ENCODE measurements at regions not wholly inside any gene's neighbourhood (a gene's known extent, or its start where the extent isn't known, plus 50 kb on each side); places are given as distances from the start of the nearest gene placed in this dataset.

DNA sequence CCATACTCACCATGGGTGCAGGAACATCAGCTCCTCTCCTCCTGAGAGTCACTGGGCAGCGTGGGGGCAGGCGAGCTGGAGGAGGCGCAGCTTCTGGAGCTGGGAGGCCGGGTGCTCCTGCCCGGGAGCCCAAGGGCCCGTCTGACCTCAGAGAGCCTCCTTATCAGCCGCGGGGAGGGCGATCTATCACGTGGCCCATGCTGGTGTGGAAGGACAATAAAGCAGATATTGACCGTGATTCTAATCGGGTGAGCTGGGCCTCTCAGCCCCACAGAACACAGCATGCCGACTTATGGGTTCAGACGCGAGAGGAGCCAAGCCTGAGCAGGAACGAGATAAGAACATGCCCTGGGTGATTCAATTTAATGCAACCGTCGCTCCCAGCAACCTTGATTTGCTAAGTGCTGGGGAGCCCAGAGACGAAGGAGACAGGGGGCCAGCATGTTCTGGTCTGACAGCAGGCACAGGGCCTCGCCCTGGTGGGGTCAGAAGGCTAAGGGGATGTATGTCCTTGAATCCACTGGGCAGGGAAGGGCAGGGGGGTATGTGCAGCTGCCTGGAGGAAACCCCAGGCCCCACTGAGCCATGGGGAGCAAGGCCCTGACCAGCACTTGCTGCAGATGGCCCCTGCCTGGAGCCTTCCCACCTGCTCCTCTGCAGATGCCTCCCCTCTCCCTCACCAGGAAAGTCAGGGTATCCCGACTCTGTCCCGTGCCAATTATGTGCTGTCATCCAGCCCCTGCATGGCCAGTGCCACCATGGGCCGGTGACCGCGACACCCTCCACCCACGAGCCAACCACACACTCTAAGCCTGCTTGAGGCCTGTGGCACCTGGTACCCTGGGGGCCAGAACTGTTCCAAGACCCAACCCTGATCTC, 95.3 kb upstream of the RET start:
- Histone ChIP-seq H3K27me3 (ENCODE audit: control insufficient read depth, insufficient read depth, low read length) (no peaks in the 10 kb centered on the region; the same call in 1 of the 2 replicates), H3K4me3 (ENCODE audit: low read depth, low read length) (no peak overlapping the region), H3K36me3 (ENCODE audit: control insufficient read depth, insufficient read depth, low read length) (no peaks in the 10 kb centered on the region)
- DNase-seq (ENCODE audit: low read depth), result no peak
- ChIA-PET POLR2A (no interaction called here), CTCF (no interaction called here)
- TF ChIP-seq, protein P1, sequence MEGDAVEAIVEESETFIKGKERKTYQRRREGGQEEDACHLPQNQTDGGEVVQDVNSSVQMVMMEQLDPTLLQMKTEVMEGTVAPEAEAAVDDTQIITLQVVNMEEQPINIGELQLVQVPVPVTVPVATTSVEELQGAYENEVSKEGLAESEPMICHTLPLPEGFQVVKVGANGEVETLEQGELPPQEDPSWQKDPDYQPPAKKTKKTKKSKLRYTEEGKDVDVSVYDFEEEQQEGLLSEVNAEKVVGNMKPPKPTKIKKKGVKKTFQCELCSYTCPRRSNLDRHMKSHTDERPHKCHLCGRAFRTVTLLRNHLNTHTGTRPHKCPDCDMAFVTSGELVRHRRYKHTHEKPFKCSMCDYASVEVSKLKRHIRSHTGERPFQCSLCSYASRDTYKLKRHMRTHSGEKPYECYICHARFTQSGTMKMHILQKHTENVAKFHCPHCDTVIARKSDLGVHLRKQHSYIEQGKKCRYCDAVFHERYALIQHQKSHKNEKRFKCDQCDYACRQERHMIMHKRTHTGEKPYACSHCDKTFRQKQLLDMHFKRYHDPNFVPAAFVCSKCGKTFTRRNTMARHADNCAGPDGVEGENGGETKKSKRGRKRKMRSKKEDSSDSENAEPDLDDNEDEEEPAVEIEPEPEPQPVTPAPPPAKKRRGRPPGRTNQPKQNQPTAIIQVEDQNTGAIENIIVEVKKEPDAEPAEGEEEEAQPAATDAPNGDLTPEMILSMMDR (IDR thresholded peaks at IDR 0.05; ENCODE audit: insufficient read depth, low read depth, low read length), result no peak

DNA sequence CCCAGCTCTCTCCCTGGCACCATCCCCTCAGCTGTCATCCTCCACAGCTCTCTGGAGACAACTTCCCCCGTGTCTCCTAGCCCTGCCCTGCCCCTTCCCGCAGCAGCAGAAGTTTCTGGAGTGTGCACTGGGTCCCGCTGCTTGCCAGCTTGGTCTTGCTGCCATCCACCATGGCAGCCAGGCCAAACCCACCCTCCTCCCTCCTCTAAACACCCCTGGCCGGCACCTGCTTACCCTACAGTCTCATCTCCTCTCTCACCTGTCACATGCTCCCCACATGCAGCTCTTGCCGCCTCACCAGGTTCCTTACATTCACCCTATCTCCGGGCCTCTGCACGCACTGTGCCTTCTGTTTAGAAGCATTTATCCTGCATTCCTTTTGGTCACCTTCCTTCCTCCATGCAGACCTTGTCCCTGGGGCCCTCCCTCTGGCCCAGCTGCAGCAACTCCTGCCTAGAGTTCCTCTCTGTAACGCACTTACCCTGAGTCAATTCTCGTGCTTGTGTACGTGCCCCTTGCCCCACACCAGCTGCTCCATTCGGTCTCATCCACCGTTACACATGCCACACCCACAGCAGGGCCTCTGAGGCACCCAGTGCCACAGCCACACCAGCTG, 93.9 kb upstream of the RET start:
- ChIA-PET CTCF (no interaction called here), POLR2A (no interaction called here)
- Histone ChIP-seq H3K27me3 (ENCODE audit: control insufficient read depth, insufficient read depth, low read length) (no peaks in the 10 kb centered on the region; the same call in 1 of the 2 replicates), H3K36me3 (ENCODE audit: control insufficient read depth, insufficient read depth, low read length) (no peaks in the 10 kb centered on the region), H3K4me3 (ENCODE audit: low read depth, low read length) (no peak overlapping the region)
- no peak for DNase-seq (ENCODE audit: low read depth)
- TF ChIP-seq, protein P1 (IDR thresholded peaks at IDR 0.05; ENCODE audit: insufficient read depth, low read depth, low read length), result no peak

DNA sequence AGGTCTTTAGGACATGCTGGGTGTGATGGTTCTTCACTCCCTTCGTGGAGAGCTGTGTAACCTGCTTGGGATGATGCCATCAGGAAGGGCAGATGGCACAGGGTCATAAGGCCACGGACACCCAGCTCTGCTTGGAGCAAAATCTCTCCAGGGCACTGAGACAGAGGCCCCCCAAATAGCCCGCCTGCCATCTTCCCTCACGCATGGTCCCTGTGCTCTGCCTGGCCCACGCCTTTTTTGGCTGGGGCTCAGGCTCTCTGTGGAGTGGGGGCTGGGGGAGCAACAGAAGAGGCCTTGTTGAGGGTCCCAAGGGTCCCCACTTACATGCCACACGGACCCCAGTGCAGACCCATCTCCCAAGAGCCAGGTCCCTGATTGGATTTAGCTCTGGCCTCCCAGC, 93.3 kb upstream of the RET start:
- TF ChIP-seq, protein P1 (IDR thresholded peaks at IDR 0.05; ENCODE audit: insufficient read depth, low read depth, low read length), result no peak
- ChIA-PET CTCF (no interaction called here), POLR2A (no interaction called here)

DNA sequence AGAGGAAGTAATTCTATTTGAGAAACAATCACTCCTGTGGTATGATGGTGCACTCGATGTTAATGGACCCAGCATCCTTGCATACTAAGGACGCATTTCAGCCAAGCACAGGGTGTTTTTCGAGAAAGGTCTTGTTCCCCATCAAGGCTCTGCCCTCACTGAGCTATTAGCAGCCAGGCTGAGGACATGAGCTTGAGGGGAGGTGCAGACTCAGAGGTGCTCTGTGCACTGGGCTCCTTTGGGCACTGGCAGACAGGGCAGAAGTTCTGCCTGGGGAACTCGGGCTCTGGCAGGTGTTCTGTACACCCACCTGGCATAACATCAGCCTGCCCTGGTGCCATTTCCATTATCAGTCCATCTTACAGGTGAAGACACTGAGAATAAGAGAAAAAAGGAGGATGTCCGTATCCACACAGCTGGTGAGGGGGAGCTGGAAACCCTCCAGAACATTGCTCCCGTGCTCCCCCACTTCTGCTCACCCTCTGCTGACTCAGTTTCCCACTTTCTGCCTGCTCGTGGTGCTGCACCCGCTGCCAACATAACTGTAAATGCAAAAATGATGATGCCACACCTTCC, 92.7 kb upstream of the RET start:
- no peak for DNase-seq (ENCODE audit: low read depth)
- TF ChIP-seq, protein P1 (IDR thresholded peaks at IDR 0.05; ENCODE audit: insufficient read depth, low read depth, low read length), result no peak
- Histone ChIP-seq H3K27me3 (ENCODE audit: control insufficient read depth, insufficient read depth, low read length) (no peaks in the 10 kb centered on the region), H3K4me3 (ENCODE audit: low read depth, low read length) (no peak overlapping the region), H3K36me3 (ENCODE audit: control insufficient read depth, insufficient read depth, low read length) (no peaks in the 10 kb centered on the region)
- POLR2A ChIA-PET, result no interaction called here
- CTCF ChIA-PET, result no interaction called here

More for the DNA sequence above, 93.3 kb upstream of the RET start:
- Histone ChIP-seq H3K4me3 (ENCODE audit: low read depth, low read length) (no peak overlapping the region), H3K36me3 (ENCODE audit: control insufficient read depth, insufficient read depth, low read length) (no peaks in the 10 kb centered on the region), H3K27me3 (ENCODE audit: control insufficient read depth, insufficient read depth, low read length) (no peaks in the 10 kb centered on the region)
- no peak for DNase-seq (ENCODE audit: low read depth)

DNA sequence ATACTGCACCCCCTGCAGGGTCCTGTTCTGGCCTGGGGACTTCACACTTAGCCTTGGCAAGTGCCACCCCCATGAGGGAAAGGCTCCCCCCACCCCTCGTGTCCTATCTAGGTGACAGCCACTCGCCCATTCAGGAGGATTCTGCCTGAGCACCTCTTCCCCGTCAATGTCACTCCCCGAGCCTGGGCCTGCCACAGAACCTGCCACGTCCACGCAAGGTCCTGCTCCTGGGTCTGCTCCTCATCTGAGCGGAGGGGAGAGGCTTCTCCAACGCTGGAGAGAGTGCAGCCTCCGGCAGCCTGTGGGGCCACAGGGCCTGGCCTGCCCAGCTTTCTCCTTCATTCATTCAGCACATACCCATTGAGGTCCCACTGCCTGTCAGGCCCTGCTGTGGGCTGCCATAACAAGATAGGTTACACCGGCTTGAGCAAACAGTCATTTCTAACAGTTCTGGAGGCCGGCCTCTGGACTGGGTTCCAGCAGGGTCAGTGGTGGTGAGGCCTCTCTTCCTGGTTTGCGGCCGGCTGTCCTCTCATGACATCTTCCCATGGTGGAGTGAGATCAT, 92.0 kb upstream of the RET start:
- H3K27me3 ChIP-seq (ENCODE audit: control insufficient read depth, insufficient read depth, low read length), result no peaks in the 10 kb centered on the region
- no peak for DNase-seq (ENCODE audit: low read depth)
- TF ChIP-seq, protein P1 (IDR thresholded peaks at IDR 0.05; ENCODE audit: insufficient read depth, low read depth, low read length), result no peak
- ChIA-PET CTCF (no interaction called here), POLR2A (no interaction called here)
- H3K4me3 ChIP-seq (ENCODE audit: low read depth, low read length), result no peak overlapping the region
- no peaks in the 10 kb centered on the region for H3K36me3 ChIP-seq (ENCODE audit: control insufficient read depth, insufficient read depth, low read length)

Measured in BJ (cell line).